ENCODE measurements at regions not wholly inside any gene's neighbourhood (a gene's known extent, or its start where the extent isn't known, plus 50 kb on each side); places are given as distances from the start of the nearest gene placed in this dataset.

GRCh38 chr3:72232777-72233176, 447.8 kb upstream of the PROK2 start:
- 81 to 84% methylated on average over 6 of the region's 6 CpGs for WGBS, 2 donors
- TF ChIP-seq CTCF (IDR thresholded peaks at IDR 0.05): no peak
- H3K27me3 ChIP-seq: no peaks in the 10 kb centered on the region
- H3K4me1 ChIP-seq: no peaks in the 10 kb centered on the region
- H3K27ac ChIP-seq: no peak overlapping the region
- no peaks in the 10 kb centered on the region for H3K9me3 ChIP-seq
- no peak for DNase-seq
- H3K4me3 ChIP-seq: no peak overlapping the region
- ATAC-seq: no peak
- no peaks in the 10 kb centered on the region for H3K36me3 ChIP-seq
- FAIRE-seq: no peak
- intact Hi-C loops (cut with DNase I): no loop called here

GRCh38 chr3:72232331-72232730, 447.4 kb upstream of the PROK2 start:
- ATAC-seq (no peak), DNase-seq (no peak), FAIRE-seq (no peak)
- Histone ChIP-seq H3K4me1 (no peaks in the 10 kb centered on the region), H3K27ac (no peak overlapping the region), H3K4me3 (no peak overlapping the region), H3K36me3 (no peaks in the 10 kb centered on the region), H3K9me3 (no peaks in the 10 kb centered on the region), H3K27me3 (no peaks in the 10 kb centered on the region)
- 94 to 98% methylated on average over 4 of the region's 4 CpGs for WGBS, 2 donors
- no peak for TF ChIP-seq CTCF (IDR thresholded peaks at IDR 0.05)
- intact Hi-C loops (cut with DNase I): no loop called here

GRCh38 chr3:72231439-72232196, 446.7 kb upstream of the PROK2 start:
- TF ChIP-seq CTCF (IDR thresholded peaks at IDR 0.05): no peak
- ATAC-seq (no peak), DNase-seq (no peak), FAIRE-seq (no peak)
- intact Hi-C loops (cut with DNase I): no loop called here
- Histone ChIP-seq H3K4me1 (no peaks in the 10 kb centered on the region), H3K27ac (no peak overlapping the region), H3K36me3 (no peaks in the 10 kb centered on the region), H3K27me3 (peaks cover 0 to 4% (median 0%) of the 10 kb centered on the region in 4 donors), H3K4me3 (no peak overlapping the region), H3K9me3 (no peaks in the 10 kb centered on the region)
- 70 to 78% methylated on average over 10 of the region's 10 CpGs for WGBS, 2 donors

- Histone ChIP-seq H3K9me3 (no peaks in the 10 kb centered on the region), H3K27ac (no peak overlapping the region), H3K4me3 (no peak overlapping the region), H3K36me3 (no peaks in the 10 kb centered on the region), H3K4me1 (no peaks in the 10 kb centered on the region), H3K27me3 (peaks cover 0 to 5% (median 0%) of the 10 kb centered on the region in 4 donors)
- WGBS, 2 donors: 58 to 79% methylated on average over 1 of the region's 1 CpG
- TF ChIP-seq CTCF (IDR thresholded peaks at IDR 0.05): no peak
- ATAC-seq (no peak), FAIRE-seq (no peak), DNase-seq (no peak)
- intact Hi-C loops (cut with DNase I): no loop called here
Measured at GRCh38 chr3:72230774-72231379, 445.9 kb upstream of the PROK2 start.

GRCh38 chr3:72229952-72230351, 445.0 kb upstream of the PROK2 start:
- WGBS, 2 donors: 25 to 40% methylated on average over 4 of the region's 4 CpGs
- no peaks in the 10 kb centered on the region for H3K36me3 ChIP-seq
- no peak for TF ChIP-seq CTCF (IDR thresholded peaks at IDR 0.05)
- DNase-seq: peak in 2 of 6 donors; percentile 14 to 24
- no peak for FAIRE-seq
- peaks cover 0 to 5% (median 0%) of the 10 kb centered on the region in 4 donors for H3K27me3 ChIP-seq
- peak; percentile 57 to 85 (median 68) for ATAC-seq
- intact Hi-C loops (cut with DNase I): no loop called here
- H3K4me1 ChIP-seq: no peaks in the 10 kb centered on the region
- peaks cover 0 to 3% (median 0%) of the 10 kb centered on the region in 4 donors for H3K9me3 ChIP-seq
- no peak overlapping the region for H3K27ac ChIP-seq
- no peak overlapping the region for H3K4me3 ChIP-seq
